SU-DHL-6 (cell line): ENCODE measurements at regions not wholly inside any gene's neighbourhood (a gene's known extent, or its start where the extent isn't known, plus 50 kb on each side); places are given as distances from the start of the nearest gene placed in this dataset.

ENCODE experiments used
- H2AFZ ChIP-seq: fragments of 200-600 bp; sonication (generic); 2 replicates; pipeline ENCODE4 v1.6.1; 2014; ENCODE audit warnings: low read depth, mild to moderate bottlenecking, moderate library complexity, mixed read lengths, antibody characterized with exemption, low read length; ENCODE audit not compliant: severe bottlenecking
- H3F3A ChIP-seq: fragments of 200-600 bp; shearing (Covaris generic); 2 replicates; pipeline ENCODE4 v1.6.0; 2016; ENCODE audit warnings: antibody characterized with exemption, mild to moderate bottlenecking; ENCODE audit not compliant: insufficient read depth
- H3K27ac ChIP-seq: fragments of 200-600 bp; sonication (generic); 2 replicates; pipeline ENCODE4 v1.5.1; 2016; ENCODE audit warnings: low read depth, mild to moderate bottlenecking, low read length, moderate library complexity, mixed read lengths
- H3K27me3 ChIP-seq: fragments of 200-600 bp; sonication (generic), shearing (Covaris generic); 2 replicates; pipeline ENCODE4 v1.6.0; 2014; ENCODE audit warnings: mild to moderate bottlenecking, low read length
- H3K36me3 ChIP-seq: fragments of 200-600 bp; sonication (generic); 2 replicates; pipeline ENCODE4 v1.6.1; 2014; ENCODE audit warnings: mild to moderate bottlenecking, low read length, mixed read lengths
- H3K4me2 ChIP-seq: fragments of 300-600, 200-600 bp; shearing (Covaris generic), sonication (generic); 2 replicates; pipeline ENCODE4 v1.6.0; 2014; ENCODE audit warnings: low read length, low read depth, mild to moderate bottlenecking; ENCODE audit not compliant: poor library complexity, severe bottlenecking
- H3K4me3 ChIP-seq: fragments of 200-600 bp; sonication (generic); 2 replicates; pipeline ENCODE4 v1.5.1; 2014; ENCODE audit warnings: antibody characterized with exemption, low read length, mild to moderate bottlenecking, mixed read lengths; ENCODE audit not compliant: insufficient read depth, poor library complexity, severe bottlenecking
- H3K79me2 ChIP-seq: fragments of 200-600 bp; sonication (generic); 2 replicates; pipeline ENCODE4 v1.6.1; 2014; ENCODE audit warnings: mild to moderate bottlenecking, low read length, moderate library complexity; ENCODE audit not compliant: insufficient read depth
- H3K9ac ChIP-seq: fragments of 200-600 bp; sonication (generic); 2 replicates; pipeline ENCODE4 v1.7.0; 2014; ENCODE audit warnings: mild to moderate bottlenecking, low read length
- H3K9me2 ChIP-seq: fragments of 200-600 bp; sonication (generic); replicated peaks from 2 replicates; pipeline ENCODE4 v1.6.1; 2014; ENCODE audit warnings: low read length; ENCODE audit not compliant: insufficient read depth
- H3K9me3 ChIP-seq: fragments of 200-600 bp; sonication (generic); 2 replicates; pipeline ENCODE4 v1.6.1; 2014; ENCODE audit warnings: low read length, mixed read lengths; ENCODE audit not compliant: insufficient read depth
- H4K20me1 ChIP-seq: fragments of 200-600 bp; sonication (generic); 2 replicates; pipeline ENCODE4 v1.6.1; 2014; ENCODE audit warnings: low read depth, mild to moderate bottlenecking, antibody characterized with exemption, low read length, moderate library complexity, mixed read lengths
- EZH2phosphoT487 ChIP-seq: fragments of 200-600 bp; sonication (generic), shearing (Covaris generic); conservative IDR thresholded peaks from 2 replicates; pipeline ENCODE4 v1.6.1; 2018; ENCODE audit warnings: mild to moderate bottlenecking, antibody characterized with exemption, low read length, moderate library complexity, mixed read lengths
- TF ChIP-seq, protein P1 (sequence below): fragments of 200-600 bp; sonication (generic); IDR thresholded peaks from one replicate; pipeline ENCODE4 v1.5.1; 2017; ENCODE audit warnings: antibody characterized with exemption, mild to moderate bottlenecking, low read length, moderate library complexity; ENCODE audit not compliant: insufficient read depth, poor library complexity, severe bottlenecking

DNA sequence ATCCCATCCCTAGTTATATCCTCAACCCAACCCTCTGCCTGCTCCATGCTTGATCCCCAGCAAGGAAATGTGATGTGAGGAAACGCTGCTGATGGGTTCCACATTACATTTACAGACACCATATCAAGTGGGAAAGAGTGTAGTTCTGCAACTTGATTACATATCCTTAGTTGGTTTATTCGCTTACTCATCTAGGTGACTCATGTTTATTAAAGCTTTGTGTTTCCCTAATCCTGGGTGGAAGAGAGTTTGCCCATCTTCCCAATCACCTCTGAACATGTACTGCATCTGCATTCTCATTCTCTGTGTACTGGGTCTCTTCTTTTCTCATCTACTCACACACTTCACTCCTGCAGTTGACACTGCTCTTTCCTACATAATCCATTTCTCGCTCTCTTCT lies 91.7 kb upstream of the PDZRN3 start:
- Histone ChIP-seq H3K27me3 (no peaks in the 10 kb centered on the region), H2AFZ (no peak overlapping the region), H3K9me3 (no peaks in the 10 kb centered on the region), H3K4me2 (no peak overlapping the region), H3K9ac (no peak overlapping the region), H3K9me2 (no peaks in the 10 kb centered on the region), H3K79me2 (no peaks in the 10 kb centered on the region), H3F3A (no peaks in the 10 kb centered on the region), H3K36me3 (no peaks in the 10 kb centered on the region), H3K4me3 (no peak overlapping the region), H3K27ac (no peak overlapping the region), H4K20me1 (no peaks in the 10 kb centered on the region)
- TF ChIP-seq EZH2phosphoT487 = no peak
- TF ChIP-seq, protein P1, sequence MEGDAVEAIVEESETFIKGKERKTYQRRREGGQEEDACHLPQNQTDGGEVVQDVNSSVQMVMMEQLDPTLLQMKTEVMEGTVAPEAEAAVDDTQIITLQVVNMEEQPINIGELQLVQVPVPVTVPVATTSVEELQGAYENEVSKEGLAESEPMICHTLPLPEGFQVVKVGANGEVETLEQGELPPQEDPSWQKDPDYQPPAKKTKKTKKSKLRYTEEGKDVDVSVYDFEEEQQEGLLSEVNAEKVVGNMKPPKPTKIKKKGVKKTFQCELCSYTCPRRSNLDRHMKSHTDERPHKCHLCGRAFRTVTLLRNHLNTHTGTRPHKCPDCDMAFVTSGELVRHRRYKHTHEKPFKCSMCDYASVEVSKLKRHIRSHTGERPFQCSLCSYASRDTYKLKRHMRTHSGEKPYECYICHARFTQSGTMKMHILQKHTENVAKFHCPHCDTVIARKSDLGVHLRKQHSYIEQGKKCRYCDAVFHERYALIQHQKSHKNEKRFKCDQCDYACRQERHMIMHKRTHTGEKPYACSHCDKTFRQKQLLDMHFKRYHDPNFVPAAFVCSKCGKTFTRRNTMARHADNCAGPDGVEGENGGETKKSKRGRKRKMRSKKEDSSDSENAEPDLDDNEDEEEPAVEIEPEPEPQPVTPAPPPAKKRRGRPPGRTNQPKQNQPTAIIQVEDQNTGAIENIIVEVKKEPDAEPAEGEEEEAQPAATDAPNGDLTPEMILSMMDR = no peak

DNA sequence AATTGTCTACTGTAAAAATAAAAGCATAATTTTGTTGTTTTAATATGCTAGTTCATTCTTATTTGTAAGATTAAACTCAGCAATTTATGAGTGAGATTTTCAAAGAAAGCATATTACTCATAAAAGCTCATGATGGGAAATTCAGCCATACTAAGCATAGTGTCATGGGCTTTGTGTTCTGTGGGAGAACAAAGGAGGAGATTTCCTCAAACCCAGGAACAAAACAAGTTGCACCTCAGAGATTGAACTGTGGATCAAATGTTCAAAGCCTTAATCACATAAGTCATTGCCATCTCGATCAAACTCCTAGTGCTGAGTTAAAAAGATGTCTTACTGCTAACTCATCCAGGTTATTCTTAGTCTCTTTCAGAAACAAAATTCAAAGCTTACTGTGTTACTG lies 85.6 kb upstream of the PDZRN3 start:
- no peaks in the 10 kb centered on the region for H3K79me2 ChIP-seq
- H4K20me1 ChIP-seq = no peaks in the 10 kb centered on the region
- no peaks in the 10 kb centered on the region for H3K36me3 ChIP-seq
- no peaks in the 10 kb centered on the region for H3K9me2 ChIP-seq
- no peaks in the 10 kb centered on the region for H3F3A ChIP-seq
- no peak overlapping the region for H2AFZ ChIP-seq
- H3K4me3 ChIP-seq = no peak overlapping the region
- H3K9ac ChIP-seq = no peak overlapping the region
- no peak overlapping the region for H3K27ac ChIP-seq
- H3K4me2 ChIP-seq = no peak overlapping the region
- no peaks in the 10 kb centered on the region for H3K9me3 ChIP-seq
- no peak for TF ChIP-seq EZH2phosphoT487
- TF ChIP-seq, protein P1 = no peak
- H3K27me3 ChIP-seq = no peaks in the 10 kb centered on the region

DNA sequence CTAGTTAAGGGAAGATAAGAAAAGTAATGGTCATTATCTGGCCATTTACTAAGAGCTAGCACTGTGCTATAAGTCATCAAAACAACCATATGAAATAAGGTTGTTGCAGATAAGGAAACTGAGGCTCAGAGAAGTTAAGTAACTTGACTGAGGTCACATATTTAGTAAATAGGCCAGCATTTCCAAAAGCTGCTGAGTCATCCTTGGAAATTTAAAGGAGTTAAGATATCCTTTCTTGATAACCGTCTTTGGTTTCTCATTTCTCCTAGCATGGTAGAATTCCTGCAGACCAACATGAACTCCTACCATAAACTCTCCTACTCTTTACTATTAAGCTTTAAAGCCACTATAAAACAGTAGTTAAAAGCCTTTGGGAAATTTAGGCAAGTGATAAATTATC lies 85.0 kb upstream of the PDZRN3 start:
- TF ChIP-seq, protein P1 = no peak
- TF ChIP-seq EZH2phosphoT487 = no peak
- Histone ChIP-seq H2AFZ (no peak overlapping the region), H4K20me1 (no peaks in the 10 kb centered on the region), H3K4me2 (no peak overlapping the region), H3K36me3 (no peaks in the 10 kb centered on the region), H3K27me3 (no peaks in the 10 kb centered on the region), H3F3A (no peaks in the 10 kb centered on the region), H3K79me2 (no peaks in the 10 kb centered on the region), H3K4me3 (no peak overlapping the region), H3K9ac (no peak overlapping the region), H3K9me2 (no peaks in the 10 kb centered on the region), H3K9me3 (no peaks in the 10 kb centered on the region), H3K27ac (no peak overlapping the region)

- no peak overlapping the region for H3K4me3 ChIP-seq
- TF ChIP-seq, protein P1 = no peak
- TF ChIP-seq EZH2phosphoT487 = no peak
- H3K27ac ChIP-seq = no peak overlapping the region
- no peaks in the 10 kb centered on the region for H3F3A ChIP-seq
- no peak overlapping the region for H3K4me2 ChIP-seq
- H2AFZ ChIP-seq = no peak overlapping the region
- no peaks in the 10 kb centered on the region for H3K9me2 ChIP-seq
- no peaks in the 10 kb centered on the region for H3K9me3 ChIP-seq
- no peaks in the 10 kb centered on the region for H3K27me3 ChIP-seq
- H4K20me1 ChIP-seq = no peaks in the 10 kb centered on the region
- no peaks in the 10 kb centered on the region for H3K36me3 ChIP-seq
- H3K9ac ChIP-seq = no peak overlapping the region
- no peaks in the 10 kb centered on the region for H3K79me2 ChIP-seq
Measured at GRCh38 chr3:73708956-73709355, 84.2 kb upstream of the PDZRN3 start.
